BJ (cell line): ENCODE measurements at regions not wholly inside any gene's neighbourhood (a gene's known extent, or its start where the extent isn't known, plus 50 kb on each side); places are given as distances from the start of the nearest gene placed in this dataset.

Experiments used
- CTCF ChIA-PET: fragments of 350-600 bp; formaldehyde crosslinking; extraction: SDS; loops from one replicate; lab custom pipeline; 2021; ENCODE audit warnings: antibody characterized with exemption, inconsistent platforms; lab: Yijun Ruan, JAX
- POLR2A ChIA-PET: fragments of 300-600 bp; sonication (Branson Sonifier 250); formaldehyde crosslinking; extraction: SDS; loops from one replicate; lab custom pipeline; 2021; ENCODE audit warnings: antibody characterized with exemption; lab: Charles Lee
- DNase-seq: peaks from one replicate; pipeline ENCODE4 v3.0.0-alpha.2; 2011; ENCODE audit warnings: low read depth
- H3K27me3 ChIP-seq: 2 replicates; pipeline ENCODE4 v1.6.0; 2011; ENCODE audit warnings: low read length; ENCODE audit not compliant: control insufficient read depth, insufficient read depth
- H3K36me3 ChIP-seq: 2 replicates; pipeline ENCODE4 v1.5.1; 2011; ENCODE audit warnings: low read length; ENCODE audit not compliant: control insufficient read depth, insufficient read depth
- H3K4me3 ChIP-seq: 2 replicates; pipeline ENCODE4 v1.5.1; 2011; ENCODE audit warnings: low read depth, mild to moderate bottlenecking, control low read depth, low read length
- TF ChIP-seq, protein P1 (sequence below): IDR thresholded peaks from 2 replicates; pipeline ENCODE4 v1.5.1; 2011; ENCODE audit warnings: low read depth, mild to moderate bottlenecking, control low read depth, inconsistent platforms, low read length, moderate library complexity; ENCODE audit not compliant: insufficient read depth

- no peak for DNase-seq
- H3K36me3 ChIP-seq = no peaks in the 10 kb centered on the region
- no peaks in the 10 kb centered on the region; the same call in 1 of the 2 replicates for H3K27me3 ChIP-seq
- POLR2A ChIA-PET = no interaction called here
- CTCF ChIA-PET = interaction anchor here (0.6 kb wide), 1 partner anchor 59 kb away, joined by 3 read pairs; no protein-coding TSS in a partner anchor
- H3K4me3 ChIP-seq = no peak overlapping the region
- TF ChIP-seq, protein P1, sequence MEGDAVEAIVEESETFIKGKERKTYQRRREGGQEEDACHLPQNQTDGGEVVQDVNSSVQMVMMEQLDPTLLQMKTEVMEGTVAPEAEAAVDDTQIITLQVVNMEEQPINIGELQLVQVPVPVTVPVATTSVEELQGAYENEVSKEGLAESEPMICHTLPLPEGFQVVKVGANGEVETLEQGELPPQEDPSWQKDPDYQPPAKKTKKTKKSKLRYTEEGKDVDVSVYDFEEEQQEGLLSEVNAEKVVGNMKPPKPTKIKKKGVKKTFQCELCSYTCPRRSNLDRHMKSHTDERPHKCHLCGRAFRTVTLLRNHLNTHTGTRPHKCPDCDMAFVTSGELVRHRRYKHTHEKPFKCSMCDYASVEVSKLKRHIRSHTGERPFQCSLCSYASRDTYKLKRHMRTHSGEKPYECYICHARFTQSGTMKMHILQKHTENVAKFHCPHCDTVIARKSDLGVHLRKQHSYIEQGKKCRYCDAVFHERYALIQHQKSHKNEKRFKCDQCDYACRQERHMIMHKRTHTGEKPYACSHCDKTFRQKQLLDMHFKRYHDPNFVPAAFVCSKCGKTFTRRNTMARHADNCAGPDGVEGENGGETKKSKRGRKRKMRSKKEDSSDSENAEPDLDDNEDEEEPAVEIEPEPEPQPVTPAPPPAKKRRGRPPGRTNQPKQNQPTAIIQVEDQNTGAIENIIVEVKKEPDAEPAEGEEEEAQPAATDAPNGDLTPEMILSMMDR = no peak
Observed at GRCh38 chr2:128617029-128617590, 298.4 kb upstream of the HS6ST1 start.

GRCh38 chr2:128617661-128618060, 299.0 kb upstream of the HS6ST1 start:
- ChIA-PET POLR2A (no interaction called here), CTCF (no interaction called here)
- TF ChIP-seq, protein P1 = no peak
- no peak overlapping the region for H3K4me3 ChIP-seq
- no peaks in the 10 kb centered on the region; the same call in 1 of the 2 replicates for H3K27me3 ChIP-seq
- DNase-seq = no peak
- H3K36me3 ChIP-seq = no peaks in the 10 kb centered on the region

DNA sequence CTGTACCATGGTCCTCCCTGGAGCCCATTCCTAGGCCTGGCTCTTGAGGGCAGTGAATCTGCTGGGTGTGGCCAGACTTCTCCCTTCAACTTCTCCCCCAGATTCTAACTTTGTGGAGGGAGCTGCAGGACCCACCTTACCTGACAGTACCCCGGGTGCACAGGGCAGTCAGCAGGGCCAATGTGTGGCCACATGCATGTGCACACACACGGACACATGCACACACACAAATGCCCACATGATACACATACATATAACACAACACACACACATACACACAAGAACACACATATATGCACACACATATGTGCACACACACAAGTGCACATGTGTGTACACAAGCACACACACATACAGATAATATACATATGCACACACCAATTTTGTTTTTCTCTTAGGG, 300.0 kb upstream of the HS6ST1 start:
- no peak overlapping the region for H3K4me3 ChIP-seq
- DNase-seq = no peak
- ChIA-PET CTCF (interaction anchor here (0.6 kb wide), 1 partner anchor 387 kb away, joined by 3 read pairs; no protein-coding TSS in a partner anchor), POLR2A (no interaction called here)
- no peaks in the 10 kb centered on the region for H3K36me3 ChIP-seq
- TF ChIP-seq, protein P1 = no peak
- H3K27me3 ChIP-seq = no peaks in the 10 kb centered on the region; the same call in 1 of the 2 replicates

DNA sequence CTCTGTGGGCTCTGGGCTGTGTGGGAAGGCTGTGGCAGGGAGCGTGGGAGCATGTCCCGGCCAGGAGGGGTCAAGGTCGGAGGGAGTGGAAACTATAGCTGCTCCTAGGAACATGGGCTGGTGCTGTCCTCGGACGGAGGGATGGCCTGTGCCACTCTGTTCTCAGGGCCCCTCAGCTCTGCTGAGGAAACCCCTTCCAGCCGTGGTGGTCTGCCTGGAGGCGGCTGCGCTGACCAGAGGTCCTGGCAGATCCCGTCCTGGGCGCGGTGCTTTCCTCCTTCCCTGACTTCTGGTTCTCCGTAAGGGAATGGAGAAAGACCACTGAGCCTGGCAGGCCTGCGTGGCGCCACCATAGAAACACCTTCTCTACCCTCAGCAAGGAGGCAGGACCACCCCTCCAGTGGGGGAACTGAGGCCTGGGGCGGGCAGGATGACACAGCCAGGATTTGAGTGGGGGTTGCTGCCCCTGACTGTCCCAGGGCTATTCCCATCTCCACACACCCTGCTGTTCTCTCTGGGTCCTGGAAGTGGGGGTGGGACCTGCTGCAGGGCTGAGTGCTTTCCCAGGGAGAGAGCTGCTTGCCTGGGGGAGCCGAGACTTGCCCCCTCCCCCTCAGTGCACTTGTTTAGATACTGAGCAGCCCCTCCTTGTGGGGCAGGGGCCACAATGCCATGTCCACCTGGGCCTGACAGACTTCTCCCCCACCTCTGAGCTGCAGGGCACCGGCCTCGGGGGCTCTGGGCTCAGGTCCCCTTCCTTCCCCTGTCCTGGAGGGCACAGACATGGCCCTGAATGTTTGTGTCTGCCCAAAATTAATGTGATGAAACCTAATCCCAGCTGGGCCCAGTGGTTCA, 301.0 kb upstream of the HS6ST1 start:
- Histone ChIP-seq H3K27me3 (no peaks in the 10 kb centered on the region), H3K4me3 (no peak overlapping the region), H3K36me3 (no peaks in the 10 kb centered on the region)
- DNase-seq = no peak
- ChIA-PET POLR2A (no interaction called here), CTCF (interaction anchor here (1.1 kb wide), 1 partner anchor 299 kb away, joined by 3 read pairs; no protein-coding TSS in a partner anchor)
- TF ChIP-seq, protein P1 = no peak

DNA sequence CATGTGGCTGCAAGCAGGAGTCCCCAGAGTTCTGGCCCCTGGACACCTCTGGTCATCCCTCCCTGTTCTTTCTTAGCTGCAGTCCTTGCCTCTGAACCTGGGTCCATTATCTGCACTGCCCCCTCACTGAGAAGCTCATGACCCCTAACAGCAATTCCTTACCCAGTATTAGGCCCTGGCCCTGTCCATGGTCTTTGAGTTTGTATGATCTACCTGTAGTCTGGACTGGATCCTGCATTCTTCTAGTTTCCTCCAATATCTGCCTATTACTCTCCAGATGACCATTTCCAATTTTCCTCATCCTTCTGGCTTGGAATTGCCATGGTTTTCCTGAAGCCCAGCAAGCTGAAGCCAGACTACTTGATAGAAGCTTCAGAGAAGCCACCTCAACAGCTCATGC, 302.4 kb upstream of the HS6ST1 start:
- TF ChIP-seq, protein P1 = no peak
- Histone ChIP-seq H3K4me3 (no peak overlapping the region), H3K27me3 (peaks cover 1% of the 10 kb centered on the region; the same call in 1 of the 2 replicates), H3K36me3 (no peaks in the 10 kb centered on the region)
- DNase-seq = no peak
- CTCF ChIA-PET = no interaction called here
- POLR2A ChIA-PET = no interaction called here
